GM21381 (cell line): ENCODE measurements at regions not wholly inside any gene's neighbourhood (a gene's known extent, or its start where the extent isn't known, plus 50 kb on each side); places are given as distances from the start of the nearest gene placed in this dataset.

Experiments
- ATAC-seq: cut with Tn5 transposase; IDR thresholded peaks from one replicate; pipeline ENCODE4 v1.9.1; 2021; ENCODE audit warnings: mild to moderate bottlenecking, moderate library complexity; ENCODE audit not compliant: unreplicated experiment

DNA sequence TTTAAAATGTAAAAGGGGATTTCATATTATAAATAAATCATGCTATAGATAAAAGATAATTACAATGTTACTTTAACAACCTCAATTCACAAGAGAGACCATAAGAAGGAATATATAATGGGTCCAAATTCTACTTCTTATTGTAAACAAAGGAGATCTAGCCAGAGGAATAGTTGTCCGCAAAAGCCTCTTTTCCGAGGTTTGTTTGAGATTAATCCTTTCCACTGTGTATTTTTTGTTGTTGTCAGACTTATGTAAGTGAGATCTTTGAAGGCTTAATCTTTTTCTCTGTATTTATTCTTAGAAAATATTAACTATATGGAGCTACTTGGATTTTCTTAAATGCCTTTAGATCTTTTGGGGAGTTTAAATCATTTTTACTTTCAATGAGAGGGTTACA lies 1299.3 kb upstream of the WWC1 start:
- ATAC-seq = no peak

DNA sequence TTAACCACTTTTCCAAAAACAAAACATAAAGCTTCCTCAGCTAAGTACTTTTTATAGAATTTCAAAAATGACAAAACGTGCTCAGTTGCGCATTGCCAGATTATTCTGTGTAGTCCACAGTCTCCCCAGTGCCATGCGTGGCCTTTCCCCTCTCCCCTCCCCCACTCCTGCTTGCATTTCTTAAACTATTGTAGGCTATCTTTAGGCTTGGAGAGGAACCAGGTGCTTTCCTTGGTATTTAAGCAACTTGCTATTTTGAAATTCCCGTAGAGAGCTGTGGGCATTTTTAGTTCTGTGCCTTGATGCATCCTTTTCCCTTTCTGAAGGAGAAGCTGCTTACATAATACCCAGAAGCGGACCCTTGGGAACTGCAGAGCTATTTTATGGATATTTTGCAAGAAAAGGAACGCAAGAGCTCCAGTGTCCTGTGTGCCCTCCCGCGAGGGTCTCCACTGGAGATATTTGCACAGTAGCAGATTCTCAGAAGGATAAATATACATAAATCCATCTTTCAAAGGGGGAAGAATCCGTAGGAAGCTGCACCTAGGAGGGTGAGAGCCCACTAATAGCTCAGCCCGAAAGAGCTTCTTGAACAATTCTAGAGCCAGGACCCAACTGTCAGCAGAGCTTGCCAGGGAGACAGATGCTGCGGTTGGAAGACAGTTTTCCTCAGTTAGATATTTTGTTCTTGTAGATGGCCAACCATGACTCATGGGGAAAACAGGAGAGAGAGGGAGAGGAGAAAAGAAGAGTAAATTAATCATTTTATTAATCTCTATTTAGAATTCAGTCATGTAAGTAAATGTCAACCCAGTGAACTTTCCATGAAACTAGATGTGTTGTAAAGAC lies 1298.3 kb upstream of the WWC1 start:
- no peak for ATAC-seq

DNA sequence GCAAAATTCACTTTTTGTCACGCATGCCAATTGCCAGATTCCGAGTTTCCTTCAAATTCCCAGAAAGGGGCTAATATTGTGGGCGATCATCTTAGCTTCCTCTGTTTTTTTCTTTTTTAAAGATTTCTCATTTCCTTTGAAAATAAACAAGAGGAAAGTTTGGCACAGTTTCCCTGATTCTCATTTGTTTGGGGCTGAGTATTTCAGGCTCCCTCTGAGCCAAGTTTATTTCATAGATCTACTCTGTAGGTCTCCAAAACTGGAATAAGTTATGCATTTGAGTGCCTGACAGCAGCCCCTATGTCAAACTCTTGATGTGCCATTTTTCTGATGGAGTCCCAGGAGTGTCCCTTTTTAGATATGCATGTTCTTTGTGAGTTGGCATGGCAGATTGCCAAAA lies 1297.2 kb upstream of the WWC1 start:
- ATAC-seq = no peak

DNA sequence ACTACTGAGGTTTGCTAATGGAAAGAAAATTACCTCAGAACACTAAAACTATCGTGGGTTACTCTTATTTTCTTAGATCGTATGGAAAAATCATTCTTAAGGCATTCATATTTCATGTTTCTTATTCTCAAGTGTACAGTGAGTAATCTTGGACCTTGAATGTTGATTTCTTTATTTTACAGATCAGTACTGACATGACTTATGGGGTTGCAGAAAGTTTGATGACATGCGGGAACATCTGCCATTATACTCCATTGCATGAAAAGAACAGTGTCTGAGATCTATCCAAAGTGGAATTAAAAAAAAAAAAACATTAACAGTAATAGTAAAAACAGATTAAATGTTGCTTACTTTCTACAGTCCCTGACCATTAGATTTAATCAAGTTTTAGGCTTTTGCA lies 1290.2 kb upstream of the WWC1 start:
- ATAC-seq = no peak

DNA sequence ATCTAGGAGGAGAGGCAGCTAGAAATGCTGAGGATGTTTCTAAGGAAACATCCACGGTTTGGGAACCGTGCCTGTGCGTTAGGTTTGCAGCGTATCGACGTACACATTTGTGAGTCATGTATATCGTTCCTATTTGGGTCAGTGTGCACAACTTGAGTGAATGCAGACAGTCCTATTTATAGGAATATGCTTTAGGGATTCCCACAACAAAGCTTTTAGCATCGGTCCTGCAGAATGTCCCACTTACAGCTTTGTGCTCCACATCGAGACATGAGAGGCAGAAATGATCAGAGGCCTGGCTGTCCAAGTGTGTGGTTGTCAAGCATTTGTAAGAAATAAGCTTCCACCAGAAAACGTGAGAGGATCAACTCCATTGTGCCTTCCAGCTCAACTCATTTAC lies 1282.7 kb upstream of the WWC1 start:
- no peak for ATAC-seq

DNA sequence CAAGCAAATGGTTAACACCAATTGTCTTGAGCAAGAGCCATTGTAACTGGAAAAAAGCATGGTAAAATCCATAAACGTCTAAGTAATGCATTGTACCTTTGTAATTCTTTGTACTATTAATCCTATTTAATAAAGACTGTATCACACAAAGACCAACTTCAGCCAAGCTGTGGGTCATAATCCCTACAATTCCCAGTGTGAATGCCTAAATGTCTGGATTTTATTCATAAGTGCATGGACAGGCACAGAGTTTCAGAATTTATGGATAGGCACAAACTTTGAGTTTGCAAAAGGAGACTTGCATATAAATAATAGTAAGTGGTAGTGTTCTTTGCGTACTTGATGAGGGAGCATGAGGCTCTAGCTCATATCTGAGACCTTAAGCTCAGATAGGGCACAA lies 1280.2 kb upstream of the WWC1 start:
- ATAC-seq = no peak

GRCh38 chr5:167012123-167013034 lies 1279.1 kb upstream of the WWC1 start:
- ATAC-seq = no peak

GRCh38 chr5:167014401-167015056 lies 1276.9 kb upstream of the WWC1 start:
- ATAC-seq = no peak

DNA sequence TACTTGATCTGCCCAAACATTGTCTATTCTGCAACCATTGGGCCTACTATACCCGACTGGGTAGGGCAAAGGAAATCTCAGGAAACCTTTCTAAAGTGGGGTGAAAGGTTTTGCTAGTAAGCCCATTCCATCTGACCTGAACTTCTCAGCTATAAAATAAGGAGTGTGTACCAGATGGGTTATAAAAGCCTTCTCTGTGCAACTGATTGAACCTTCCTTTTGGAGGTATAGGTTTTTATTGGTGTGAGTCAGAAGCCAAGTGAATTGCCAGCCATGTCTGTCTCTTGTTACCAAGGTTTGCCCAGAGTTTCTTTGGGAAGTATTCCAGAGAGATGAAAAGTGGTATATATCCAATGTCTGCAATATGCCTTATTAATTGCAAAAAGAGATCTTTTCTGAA lies 1271.0 kb upstream of the WWC1 start:
- ATAC-seq = no peak

- ATAC-seq = no peak
Observed at GRCh38 chr5:167029488-167029887, 1262.0 kb upstream of the WWC1 start.

DNA sequence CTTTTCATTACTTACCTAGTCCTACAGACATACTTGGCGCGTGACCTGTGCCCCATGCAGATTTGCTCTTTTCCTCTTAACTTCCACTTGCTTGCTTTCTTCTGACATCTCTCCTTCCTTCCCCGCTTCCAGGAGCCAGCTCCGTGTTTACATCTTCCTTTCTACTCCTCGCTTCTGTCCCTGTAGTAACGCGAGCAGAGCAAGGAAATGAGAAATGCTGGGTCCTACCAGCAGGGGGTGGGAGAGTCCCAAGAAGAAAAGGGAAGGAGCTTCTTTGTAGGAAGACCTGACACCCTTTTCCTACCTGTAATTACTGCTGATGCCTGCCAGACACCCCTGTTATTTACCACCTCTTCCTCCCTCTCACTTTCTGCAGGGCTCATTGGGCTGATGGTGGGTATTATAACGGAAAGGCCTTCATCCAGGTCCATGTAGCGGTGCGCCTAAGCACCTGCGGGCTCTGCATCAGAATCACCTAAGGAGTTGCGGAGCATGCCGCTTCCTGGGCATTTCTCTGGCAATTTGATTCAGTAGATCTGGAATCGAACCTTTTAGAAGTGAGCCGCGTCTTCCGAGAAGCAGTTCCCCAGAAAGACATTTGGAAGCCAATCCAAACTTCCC lies 1260.8 kb upstream of the WWC1 start:
- no peak for ATAC-seq

GRCh38 chr5:167036585-167036984 lies 1254.9 kb upstream of the WWC1 start:
- ATAC-seq = no peak

- ATAC-seq = no peak
Observed at GRCh38 chr5:167049043-167049663, 1242.3 kb upstream of the WWC1 start.

- ATAC-seq = no peak
Observed at GRCh38 chr5:167049771-167050567, 1241.5 kb upstream of the WWC1 start.

DNA sequence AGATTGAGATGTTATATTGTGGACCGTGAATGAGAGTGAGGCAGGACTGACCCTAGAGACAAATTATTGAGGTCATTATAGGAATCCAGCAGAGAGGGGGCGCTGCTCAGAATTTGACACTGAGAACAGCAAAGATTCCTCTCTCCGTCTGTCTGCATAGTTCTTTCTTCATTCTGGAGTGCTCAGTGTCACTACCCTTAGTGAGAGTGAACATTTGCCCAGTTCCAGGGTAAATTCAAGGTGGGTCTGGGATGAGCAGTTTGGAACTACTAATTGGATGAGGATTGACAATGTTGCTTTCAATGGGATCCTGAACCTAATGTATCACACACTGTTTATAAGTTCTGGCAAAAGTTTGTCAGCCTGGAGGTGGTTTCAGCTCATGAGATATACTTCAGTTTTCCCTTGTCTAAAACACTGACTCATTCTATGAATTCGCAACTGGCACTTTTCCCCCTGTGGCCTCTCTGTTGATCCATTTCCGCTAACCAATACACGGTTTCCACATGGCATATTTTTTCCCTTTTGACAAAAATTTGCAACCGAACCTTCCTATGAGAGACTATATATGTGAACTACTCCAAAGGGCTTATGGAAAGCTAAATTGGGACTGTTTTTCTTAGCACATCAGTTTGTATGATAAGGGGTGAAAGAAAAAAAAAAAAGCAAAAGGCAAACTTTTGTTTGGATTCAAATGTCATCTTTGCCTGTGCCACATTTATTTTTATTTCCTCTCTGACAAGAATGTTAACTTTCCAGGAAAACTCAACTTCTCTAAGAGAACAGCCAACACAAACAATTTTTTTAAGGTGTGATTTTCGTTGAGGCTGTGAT lies 1240.7 kb upstream of the WWC1 start:
- ATAC-seq = no peak

- no peak for ATAC-seq
Observed at GRCh38 chr5:167051402-167051768, 1240.1 kb upstream of the WWC1 start.

GRCh38 chr5:167052791-167053190 lies 1238.7 kb upstream of the WWC1 start:
- ATAC-seq = no peak

GRCh38 chr5:167057665-167058064 lies 1233.8 kb upstream of the WWC1 start:
- no peak for ATAC-seq

DNA sequence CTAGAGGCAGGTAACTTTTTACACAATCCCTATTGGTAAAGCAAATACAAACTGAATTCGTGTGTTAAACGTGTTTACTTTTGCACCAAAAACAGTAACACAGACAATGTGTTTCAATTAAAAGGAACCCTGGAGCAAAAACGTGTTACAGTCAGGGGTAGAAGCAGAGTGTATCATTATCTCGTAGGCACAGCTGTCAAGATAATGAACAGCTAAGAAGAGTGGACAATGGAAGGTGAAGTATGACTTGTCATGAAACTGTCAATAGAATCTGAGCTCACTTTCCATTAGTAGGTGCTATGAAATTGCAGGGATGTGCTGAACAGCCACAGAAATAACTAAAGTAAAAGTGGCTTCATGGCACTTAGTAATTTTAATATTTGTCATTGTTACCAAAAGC lies 1229.8 kb upstream of the WWC1 start:
- ATAC-seq = no peak
